ENCODE measurements at regions not wholly inside any gene's neighbourhood (a gene's known extent, or its start where the extent isn't known, plus 50 kb on each side); places are given as distances from the start of the nearest gene placed in this dataset.

DNA sequence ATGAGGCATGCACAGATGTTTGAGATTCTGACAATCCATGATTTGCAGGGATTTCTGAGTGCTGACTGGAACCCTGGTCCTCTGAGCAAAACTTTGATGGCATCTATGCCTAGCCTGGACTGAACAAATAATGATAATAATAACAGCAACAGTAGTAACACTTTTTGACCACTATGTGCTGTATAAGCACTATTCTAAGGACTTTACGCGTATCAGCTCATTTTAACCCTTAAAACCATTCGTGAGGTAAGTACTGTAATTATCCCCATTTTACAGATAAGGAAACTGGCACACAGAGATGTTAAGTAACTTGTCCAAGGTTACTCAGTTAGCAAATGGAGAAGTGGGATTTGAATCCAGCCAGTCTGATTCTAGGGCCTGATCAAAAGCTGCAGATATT lies 168.4 kb downstream of the C11orf91 start:
- TF ChIP-seq, protein P1, sequence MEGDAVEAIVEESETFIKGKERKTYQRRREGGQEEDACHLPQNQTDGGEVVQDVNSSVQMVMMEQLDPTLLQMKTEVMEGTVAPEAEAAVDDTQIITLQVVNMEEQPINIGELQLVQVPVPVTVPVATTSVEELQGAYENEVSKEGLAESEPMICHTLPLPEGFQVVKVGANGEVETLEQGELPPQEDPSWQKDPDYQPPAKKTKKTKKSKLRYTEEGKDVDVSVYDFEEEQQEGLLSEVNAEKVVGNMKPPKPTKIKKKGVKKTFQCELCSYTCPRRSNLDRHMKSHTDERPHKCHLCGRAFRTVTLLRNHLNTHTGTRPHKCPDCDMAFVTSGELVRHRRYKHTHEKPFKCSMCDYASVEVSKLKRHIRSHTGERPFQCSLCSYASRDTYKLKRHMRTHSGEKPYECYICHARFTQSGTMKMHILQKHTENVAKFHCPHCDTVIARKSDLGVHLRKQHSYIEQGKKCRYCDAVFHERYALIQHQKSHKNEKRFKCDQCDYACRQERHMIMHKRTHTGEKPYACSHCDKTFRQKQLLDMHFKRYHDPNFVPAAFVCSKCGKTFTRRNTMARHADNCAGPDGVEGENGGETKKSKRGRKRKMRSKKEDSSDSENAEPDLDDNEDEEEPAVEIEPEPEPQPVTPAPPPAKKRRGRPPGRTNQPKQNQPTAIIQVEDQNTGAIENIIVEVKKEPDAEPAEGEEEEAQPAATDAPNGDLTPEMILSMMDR (IDR thresholded peaks at IDR 0.05) = no peak
- no peak for TF ChIP-seq POLR2A (IDR thresholded peaks at IDR 0.05)

All from heart left ventricle (tissue), 13 donors.